HUES6 (cell line): ENCODE measurements at regions not wholly inside any gene's neighbourhood (a gene's known extent, or its start where the extent isn't known, plus 50 kb on each side); places are given as distances from the start of the nearest gene placed in this dataset.
"Not testable (repeated sequence)": the region's sequence is repeated elsewhere in the genome, so short reads cannot be mapped to it uniquely, and the experiment has no call there.

ENCODE experiments used
- H3K27ac ChIP-seq: 2 replicates; pipeline ENCODE4 v1.7.0; 2013; ENCODE audit warnings: low read depth, mild to moderate bottlenecking, low read length, inconsistent platforms
- H3K27me3 ChIP-seq: 2 replicates; pipeline ENCODE4 v1.6.1; 2013; ENCODE audit warnings: low read length; ENCODE audit not compliant: control insufficient read depth, insufficient read depth
- H3K36me3 ChIP-seq: 2 replicates; pipeline ENCODE4 v1.6.1; 2013; ENCODE audit warnings: low read length; ENCODE audit not compliant: control insufficient read depth, insufficient read depth
- H3K4me1 ChIP-seq: 2 replicates; pipeline ENCODE4 v1.6.1; 2013; ENCODE audit warnings: low read length; ENCODE audit not compliant: control insufficient read depth, insufficient read depth
- H3K4me3 ChIP-seq: 2 replicates; pipeline ENCODE4 v1.5.1; 2013; ENCODE audit warnings: low read depth, low read length
- H3K9ac ChIP-seq: one replicate; pipeline ENCODE4 v1.6.1; 2013; ENCODE audit warnings: mild to moderate bottlenecking, low read length
- H3K9me3 ChIP-seq: 2 replicates; pipeline ENCODE4 v1.6.1; 2013; ENCODE audit warnings: low read depth, low read length; ENCODE audit not compliant: control insufficient read depth, insufficient read depth

- H3K27ac ChIP-seq: no peak overlapping the region
- H3K36me3 ChIP-seq: no peaks in the 10 kb centered on the region
- no peaks in the 10 kb centered on the region for H3K4me1 ChIP-seq
- no peak overlapping the region for H3K9ac ChIP-seq
- no peaks in the 10 kb centered on the region; the same call in none of the 2 replicates for H3K27me3 ChIP-seq
- H3K9me3 ChIP-seq: peaks cover 32% of the 10 kb centered on the region
- no peak overlapping the region for H3K4me3 ChIP-seq
Measured at GRCh38 chr20:60095456-60095855, 137.2 kb downstream of the CDH26 start.

GRCh38 chr20:60096166-60096565, 137.9 kb downstream of the CDH26 start:
- no peaks in the 10 kb centered on the region for H3K4me1 ChIP-seq
- H3K27me3 ChIP-seq: peaks cover 4% of the 10 kb centered on the region

DNA sequence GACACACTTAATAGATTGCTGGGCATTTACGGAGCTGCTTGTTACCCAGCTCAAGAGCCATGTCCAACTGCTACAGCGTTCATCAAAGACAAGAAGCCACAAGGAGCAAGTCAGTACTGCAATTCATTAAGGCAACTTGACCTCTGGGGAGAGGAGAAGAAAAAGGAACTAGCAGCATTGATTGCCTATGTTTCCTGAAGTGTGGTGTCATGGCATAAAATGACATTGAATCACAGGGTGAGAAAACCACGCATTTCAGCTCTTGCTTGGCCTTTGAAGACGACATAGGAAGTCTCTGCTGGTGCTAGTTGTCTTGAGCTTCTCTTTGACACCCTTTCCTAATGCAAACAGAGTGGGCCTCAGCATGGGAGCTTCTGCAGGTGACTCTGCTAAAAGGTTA, 139.1 kb downstream of the CDH26 start:
- Histone ChIP-seq H3K4me3 (no peak overlapping the region), H3K27me3 (peaks cover 12% of the 10 kb centered on the region), H3K4me1 (no peaks in the 10 kb centered on the region), H3K9me3 (peaks cover 32% of the 10 kb centered on the region), H3K36me3 (no peaks in the 10 kb centered on the region), H3K9ac (no peak overlapping the region), H3K27ac (no peak overlapping the region)

More at GRCh38 chr20:60096166-60096565, 137.9 kb downstream of the CDH26 start:
- H3K9me3 ChIP-seq: peaks cover 32% of the 10 kb centered on the region
- no peak overlapping the region for H3K9ac ChIP-seq
- H3K4me3 ChIP-seq: no peak overlapping the region
- no peaks in the 10 kb centered on the region for H3K36me3 ChIP-seq
- no peak overlapping the region for H3K27ac ChIP-seq

- Histone ChIP-seq H3K4me3 (no peak overlapping the region), H3K27ac (no peak overlapping the region), H3K9me3 (peaks cover 17% of the 10 kb centered on the region), H3K27me3 (peaks cover 42% of the 10 kb centered on the region), H3K4me1 (peaks cover 15% of the 10 kb centered on the region), H3K36me3 (no peaks in the 10 kb centered on the region), H3K9ac (no peak overlapping the region)
Measured at GRCh38 chr20:60100780-60101179, 142.6 kb downstream of the CDH26 start.

DNA sequence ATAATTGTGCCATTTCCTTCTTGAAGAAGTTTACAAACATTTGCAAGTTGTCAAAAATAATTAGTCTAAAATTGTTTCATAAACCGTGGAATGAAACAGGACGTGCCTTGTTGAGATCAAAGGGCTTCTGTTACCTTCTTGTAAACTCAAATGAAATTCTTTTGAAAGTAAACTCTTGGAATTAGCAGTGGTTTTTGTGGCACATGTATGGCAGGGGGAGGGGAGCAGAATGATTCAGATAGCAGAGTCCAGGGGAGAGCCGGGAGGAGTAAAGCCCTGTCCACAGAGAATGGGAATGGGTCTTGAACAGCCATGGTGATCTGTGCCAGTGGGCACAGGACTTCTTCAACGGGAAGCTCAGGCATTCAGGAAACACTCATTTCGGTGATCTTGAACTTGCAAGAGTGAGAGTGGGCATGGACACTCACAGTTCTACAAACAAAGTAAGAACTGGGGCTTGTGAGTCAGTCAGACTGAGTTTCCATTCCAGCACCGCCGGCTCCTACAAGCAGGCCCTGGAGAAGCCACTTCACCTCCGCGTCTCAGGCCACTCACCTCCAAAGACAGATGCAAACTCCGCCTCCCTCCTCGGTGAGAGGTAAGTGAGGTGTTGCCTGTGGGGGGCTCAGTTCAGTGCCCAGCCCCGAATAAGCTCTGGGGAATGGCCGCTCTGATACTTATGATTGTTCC, 143.1 kb downstream of the CDH26 start:
- H3K36me3 ChIP-seq: no peaks in the 10 kb centered on the region
- H3K4me1 ChIP-seq: peaks cover 17% of the 10 kb centered on the region
- peaks cover 17% of the 10 kb centered on the region for H3K9me3 ChIP-seq
- H3K9ac ChIP-seq: no peak overlapping the region
- H3K27ac ChIP-seq: no peak overlapping the region
- H3K27me3 ChIP-seq: peaks cover 48% of the 10 kb centered on the region
- no peak overlapping the region for H3K4me3 ChIP-seq

- H3K27me3 ChIP-seq: peaks cover 53% of the 10 kb centered on the region
- no peak overlapping the region for H3K27ac ChIP-seq
- H3K36me3 ChIP-seq: no peaks in the 10 kb centered on the region
- peaks cover 17% of the 10 kb centered on the region for H3K9me3 ChIP-seq
- H3K4me3 ChIP-seq: no peak overlapping the region
- H3K4me1 ChIP-seq: peaks cover 17% of the 10 kb centered on the region
- no peak overlapping the region for H3K9ac ChIP-seq
Measured at GRCh38 chr20:60101891-60102281, 143.7 kb downstream of the CDH26 start.

GRCh38 chr20:60102665-60103210, 144.5 kb downstream of the CDH26 start:
- H3K9me3 ChIP-seq: peaks cover 13% of the 10 kb centered on the region
- no peak overlapping the region for H3K27ac ChIP-seq
- no peaks in the 10 kb centered on the region for H3K36me3 ChIP-seq
- H3K4me1 ChIP-seq: peaks cover 17% of the 10 kb centered on the region
- H3K4me3 ChIP-seq: no peak overlapping the region
- peaks cover 61% of the 10 kb centered on the region for H3K27me3 ChIP-seq
- H3K9ac ChIP-seq: no peak overlapping the region

DNA sequence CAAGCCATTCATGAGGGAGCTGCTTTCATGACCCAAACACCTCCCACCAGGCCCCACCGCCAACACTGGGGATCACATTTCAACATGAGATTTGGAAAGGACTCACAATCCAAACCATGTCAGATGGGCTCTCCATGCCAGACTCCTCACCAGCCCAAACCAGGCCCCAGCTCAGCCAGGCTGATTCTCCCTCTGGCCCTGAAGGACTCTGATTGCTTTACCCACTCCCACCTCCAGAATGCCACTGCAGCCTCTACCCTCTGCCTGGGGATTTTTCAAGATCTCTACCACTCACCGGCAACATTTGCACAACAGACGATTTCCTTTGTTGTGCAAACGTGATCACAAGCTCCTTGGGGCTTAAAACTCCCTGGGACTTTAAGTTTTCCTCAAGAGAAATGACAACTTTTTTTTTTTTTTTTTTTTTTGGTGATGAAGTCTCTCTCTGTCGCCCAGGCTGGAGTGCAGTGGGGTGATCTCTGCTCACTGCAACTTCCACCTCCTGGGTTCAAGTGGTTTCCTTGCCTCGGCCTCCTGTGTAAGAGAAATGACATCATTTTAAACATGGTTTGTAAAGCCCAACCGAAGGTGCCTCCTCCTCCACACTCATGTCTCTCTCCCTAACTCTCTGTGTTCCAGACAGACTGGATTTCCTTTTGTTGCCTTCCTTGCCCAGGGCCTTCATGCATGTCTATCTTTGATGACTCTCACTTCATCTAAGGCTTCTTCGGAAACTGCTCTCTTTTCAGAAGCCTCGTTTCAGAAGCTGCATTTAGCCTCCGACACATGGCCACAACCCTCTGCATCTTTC, 147.0 kb downstream of the CDH26 start:
- no peak overlapping the region for H3K27ac ChIP-seq
- H3K4me3 ChIP-seq: no peak overlapping the region
- peaks cover 63% of the 10 kb centered on the region for H3K27me3 ChIP-seq
- peaks cover 17% of the 10 kb centered on the region for H3K4me1 ChIP-seq
- no peaks in the 10 kb centered on the region for H3K36me3 ChIP-seq
- no peak overlapping the region for H3K9ac ChIP-seq
- peaks cover 5% of the 10 kb centered on the region; the same call in 1 of the 2 replicates for H3K9me3 ChIP-seq

- Histone ChIP-seq H3K4me1 (peaks cover 18% of the 10 kb centered on the region), H3K27me3 (peaks cover 59% of the 10 kb centered on the region)
- not testable (repeated sequence) for H3K36me3 ChIP-seq, H3K4me3 ChIP-seq, H3K9ac ChIP-seq, H3K9me3 ChIP-seq, H3K27ac ChIP-seq
Measured at GRCh38 chr20:60106186-60106585, 148.0 kb downstream of the CDH26 start.

- peaks cover 48% of the 10 kb centered on the region for H3K27me3 ChIP-seq
Measured at GRCh38 chr20:60107621-60108390, 149.6 kb downstream of the CDH26 start.

More at GRCh38 chr20:60107621-60108390, 149.6 kb downstream of the CDH26 start:
- Histone ChIP-seq H3K36me3 (no peaks in the 10 kb centered on the region), H3K4me3 (no peak overlapping the region), H3K9me3 (peaks cover 5% of the 10 kb centered on the region; the same call in 1 of the 2 replicates), H3K9ac (no peak overlapping the region), H3K4me1 (peaks cover 21% of the 10 kb centered on the region), H3K27ac (no peak overlapping the region)
